Smooth muscle cell (in vitro differentiated cells): ENCODE measurements at regions not wholly inside any gene's neighbourhood (a gene's known extent, or its start where the extent isn't known, plus 50 kb on each side); places are given as distances from the start of the nearest gene placed in this dataset.

Experiments
- DNase-seq: peaks from one replicate; lab custom pipeline; 2025; ENCODE audit not compliant: unreplicated experiment; lab: John Stamatoyannopoulos, UW
- H2AFZ ChIP-seq: fragments of 200-600 bp; sonication (generic); 2 replicates; pipeline ENCODE4 v1.6.0; 2016; ENCODE audit warnings: antibody characterized with exemption, low read depth, mild to moderate bottlenecking
- H3F3A ChIP-seq: fragments of 200-600 bp; sonication (generic); 2 replicates; pipeline ENCODE4 v1.6.0; 2017; ENCODE audit warnings: antibody characterized with exemption, low read depth
- H3K27ac ChIP-seq: fragments of 200-600 bp; sonication (generic); 2 replicates; pipeline ENCODE4 v1.5.1; 2016; ENCODE audit warnings: low read depth, mild to moderate bottlenecking
- H3K27me3 ChIP-seq: fragments of 200-600 bp; sonication (generic); 2 replicates; pipeline ENCODE4 v1.6.1; 2016; ENCODE audit warnings: low read depth, mild to moderate bottlenecking
- H3K36me3 ChIP-seq: fragments of 200-600 bp; sonication (generic); 2 replicates; pipeline ENCODE4 v1.5.1; 2016; ENCODE audit warnings: low read depth
- H3K4me1 ChIP-seq: fragments of 200-600 bp; sonication (generic); 2 replicates; pipeline ENCODE4 v1.5.1; 2016; ENCODE audit warnings: low read depth
- H3K4me2 ChIP-seq: fragments of 200-600 bp; sonication (generic); 2 replicates; pipeline ENCODE4 v1.6.0; 2016; ENCODE audit warnings: mild to moderate bottlenecking
- H3K4me3 ChIP-seq: fragments of 200-600 bp; sonication (generic); 2 replicates; pipeline ENCODE4 v1.5.1; 2016; ENCODE audit warnings: mild to moderate bottlenecking
- H3K79me2 ChIP-seq: fragments of 200-600 bp; sonication (generic); 2 replicates; pipeline ENCODE4 v1.6.0; 2016; ENCODE audit warnings: low read depth, mild to moderate bottlenecking
- H3K9ac ChIP-seq: fragments of 200-600 bp; sonication (generic); 2 replicates; pipeline ENCODE4 v1.6.0; 2016; ENCODE audit warnings: low read depth
- H3K9me3 ChIP-seq: fragments of 200-600 bp; sonication (generic); replicated peaks from 2 replicates; pipeline ENCODE4 v1.5.1; 2016; ENCODE audit warnings: low read depth
- H4K20me1 ChIP-seq: fragments of 200-600 bp; sonication (generic); 2 replicates; pipeline ENCODE4 v1.6.0; 2016; ENCODE audit warnings: low read depth
- CTCF ChIP-seq: fragments of 200-600 bp; sonication (generic); IDR thresholded peaks from 2 replicates; pipeline ENCODE4 v1.5.1; 2017; ENCODE audit warnings: borderline replicate concordance, mild to moderate bottlenecking, antibody characterized with exemption; ENCODE audit not compliant: insufficient read depth, poor library complexity, severe bottlenecking
- WGBS: methylation state at CpG from one replicate; pipeline ENCODE4 v1.1.7; 2016; ENCODE audit warnings: low lambda C conversion rate; 5-methylcytosine and 5-hydroxymethylcytosine counted together

- no peak overlapping the region for H3K4me2 ChIP-seq
- no peak overlapping the region for H3K9ac ChIP-seq
- no peaks in the 10 kb centered on the region for H3K4me1 ChIP-seq
- H3K36me3 ChIP-seq: no peaks in the 10 kb centered on the region
- no peaks in the 10 kb centered on the region for H3F3A ChIP-seq
- H3K4me3 ChIP-seq: no peak overlapping the region
- WGBS: 79% methylated on average over 3 of the region's 3 CpGs
- H4K20me1 ChIP-seq: no peaks in the 10 kb centered on the region
- TF ChIP-seq CTCF: no peak
- no peak overlapping the region for H3K27ac ChIP-seq
- H3K27me3 ChIP-seq: peaks cover 42% of the 10 kb centered on the region
- H2AFZ ChIP-seq: no peak overlapping the region
- no peaks in the 10 kb centered on the region for H3K79me2 ChIP-seq
- DNase-seq: no peak
- no peaks in the 10 kb centered on the region for H3K9me3 ChIP-seq
Measured at GRCh38 chr11:114811971-114812370, 133.6 kb downstream of the NXPE2 start.

GRCh38 chr11:114812733-114813132 is 134.4 kb downstream of the NXPE2 start:
- H3K27ac ChIP-seq: no peak overlapping the region
- 90% methylated on average over 3 of the region's 3 CpGs for WGBS
- no peak overlapping the region for H3K9ac ChIP-seq
- H3K36me3 ChIP-seq: no peaks in the 10 kb centered on the region
- no peak for DNase-seq
- no peaks in the 10 kb centered on the region for H3K4me1 ChIP-seq
- H4K20me1 ChIP-seq: no peaks in the 10 kb centered on the region
- no peak overlapping the region for H2AFZ ChIP-seq
- H3K79me2 ChIP-seq: no peaks in the 10 kb centered on the region
- no peak overlapping the region for H3K4me3 ChIP-seq
- no peak overlapping the region for H3K4me2 ChIP-seq
- H3K27me3 ChIP-seq: peaks cover 50% of the 10 kb centered on the region
- H3F3A ChIP-seq: no peaks in the 10 kb centered on the region
- no peak for TF ChIP-seq CTCF
- no peaks in the 10 kb centered on the region for H3K9me3 ChIP-seq

- Histone ChIP-seq H3K4me1 (no peaks in the 10 kb centered on the region), H3K4me2 (no peak overlapping the region), H3F3A (no peaks in the 10 kb centered on the region), H3K27ac (no peak overlapping the region), H3K4me3 (no peak overlapping the region), H3K9ac (no peak overlapping the region), H3K36me3 (no peaks in the 10 kb centered on the region), H3K27me3 (peaks cover 55% of the 10 kb centered on the region), H2AFZ (no peak overlapping the region), H4K20me1 (no peaks in the 10 kb centered on the region), H3K9me3 (no peaks in the 10 kb centered on the region), H3K79me2 (no peaks in the 10 kb centered on the region)
- WGBS: 92% methylated on average over 4 of the region's 4 CpGs
- no peak for DNase-seq
- no peak for TF ChIP-seq CTCF
Measured at GRCh38 chr11:114813189-114813718, 134.9 kb downstream of the NXPE2 start.

GRCh38 chr11:114815176-114815575 is 136.8 kb downstream of the NXPE2 start:
- TF ChIP-seq CTCF: no peak
- no peak overlapping the region for H3K4me2 ChIP-seq

More at GRCh38 chr11:114815176-114815575, 136.8 kb downstream of the NXPE2 start:
- Histone ChIP-seq H4K20me1 (no peaks in the 10 kb centered on the region), H3K79me2 (no peaks in the 10 kb centered on the region), H3K27me3 (peaks cover 73% of the 10 kb centered on the region), H3K4me3 (no peak overlapping the region), H3K36me3 (no peaks in the 10 kb centered on the region), H3K9ac (no peak overlapping the region), H3F3A (no peaks in the 10 kb centered on the region), H3K9me3 (no peaks in the 10 kb centered on the region), H3K4me1 (no peaks in the 10 kb centered on the region), H2AFZ (no peak overlapping the region), H3K27ac (no peak overlapping the region)
- no peak for DNase-seq
